Fibroblast of villous mesenchyme (primary cell): ENCODE measurements at regions not wholly inside any gene's neighbourhood (a gene's known extent, or its start where the extent isn't known, plus 50 kb on each side); places are given as distances from the start of the nearest gene placed in this dataset.

ENCODE experiments used
- DNase-seq: peaks from one replicate; pipeline ENCODE4 v3.0.0-alpha.2; 2010; ENCODE audit warnings: low read depth
- H3K4me3 ChIP-seq: 2 replicates; pipeline ENCODE4 v1.5.1; 2011; ENCODE audit warnings: low read depth, mild to moderate bottlenecking, low read length
- CTCF ChIP-seq: IDR thresholded peaks from 2 replicates; pipeline ENCODE4 v1.5.1; 2012; ENCODE audit warnings: low read depth, mild to moderate bottlenecking, low read length; ENCODE audit not compliant: insufficient read depth

GRCh38 chr5:89445106-89445745, 562.2 kb upstream of the MEF2C start:
- DNase-seq: no peak
- no peak for TF ChIP-seq CTCF
- H3K4me3 ChIP-seq: no peak overlapping the region

- DNase-seq: no peak
- TF ChIP-seq CTCF: no peak
Measured at GRCh38 chr5:89444088-89444487, 561.1 kb upstream of the MEF2C start.

GRCh38 chr5:89443508-89443907, 560.5 kb upstream of the MEF2C start:
- TF ChIP-seq CTCF: no peak
- no peak for DNase-seq
- H3K4me3 ChIP-seq: no peak overlapping the region

More at GRCh38 chr5:89444088-89444487, 561.1 kb upstream of the MEF2C start:
- no peak overlapping the region for H3K4me3 ChIP-seq

GRCh38 chr5:89441965-89442364, 559.0 kb upstream of the MEF2C start:
- no peak for DNase-seq
- H3K4me3 ChIP-seq: no peak overlapping the region
- no peak for TF ChIP-seq CTCF

- no peak for TF ChIP-seq CTCF
- no peak for DNase-seq
- no peak overlapping the region for H3K4me3 ChIP-seq
Measured at GRCh38 chr5:89440670-89441069, 557.7 kb upstream of the MEF2C start.

GRCh38 chr5:89437450-89438435, 554.8 kb upstream of the MEF2C start:
- H3K4me3 ChIP-seq: no peak overlapping the region
- no peak for DNase-seq
- no peak for TF ChIP-seq CTCF
